HG03571 (cell line): ENCODE measurements at regions not wholly inside any gene's neighbourhood (a gene's known extent, or its start where the extent isn't known, plus 50 kb on each side); places are given as distances from the start of the nearest gene placed in this dataset.
"Not testable (repeated sequence)": the region's sequence is repeated elsewhere in the genome, so short reads cannot be mapped to it uniquely, and the experiment has no call there.

Experiments
- ATAC-seq: cut with Tn5 transposase; IDR thresholded peaks from one replicate; pipeline ENCODE4 v1.9.1; 2021; ENCODE audit not compliant: unreplicated experiment

- no peak for ATAC-seq
These were observed 183.3 kb downstream of the PYDC2 start for GRCh38 chr3:191644291-191644690.

DNA sequence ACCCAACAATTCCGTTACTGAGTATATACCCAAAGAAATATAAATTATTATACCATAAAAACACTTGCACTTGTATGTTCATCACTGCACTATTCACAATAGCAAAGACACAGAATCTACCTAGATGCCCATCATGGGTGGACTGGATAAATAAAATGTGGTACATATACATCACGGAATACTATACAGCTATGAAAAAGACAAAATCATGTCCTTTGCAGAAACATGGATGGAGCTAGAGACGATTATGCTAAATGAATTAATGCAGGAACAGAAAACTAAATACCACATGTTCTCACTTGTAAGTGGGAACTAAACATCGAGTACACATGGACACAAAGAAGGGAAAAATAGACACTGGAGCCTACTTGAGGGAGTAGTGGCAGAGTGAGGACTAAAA, 185.3 kb downstream of the PYDC2 start:
- ATAC-seq = no peak

GRCh38 chr3:191648787-191649186, 187.8 kb downstream of the PYDC2 start:
- ATAC-seq = no peak

GRCh38 chr3:191649626-191650025, 188.7 kb downstream of the PYDC2 start:
- ATAC-seq = no peak

DNA sequence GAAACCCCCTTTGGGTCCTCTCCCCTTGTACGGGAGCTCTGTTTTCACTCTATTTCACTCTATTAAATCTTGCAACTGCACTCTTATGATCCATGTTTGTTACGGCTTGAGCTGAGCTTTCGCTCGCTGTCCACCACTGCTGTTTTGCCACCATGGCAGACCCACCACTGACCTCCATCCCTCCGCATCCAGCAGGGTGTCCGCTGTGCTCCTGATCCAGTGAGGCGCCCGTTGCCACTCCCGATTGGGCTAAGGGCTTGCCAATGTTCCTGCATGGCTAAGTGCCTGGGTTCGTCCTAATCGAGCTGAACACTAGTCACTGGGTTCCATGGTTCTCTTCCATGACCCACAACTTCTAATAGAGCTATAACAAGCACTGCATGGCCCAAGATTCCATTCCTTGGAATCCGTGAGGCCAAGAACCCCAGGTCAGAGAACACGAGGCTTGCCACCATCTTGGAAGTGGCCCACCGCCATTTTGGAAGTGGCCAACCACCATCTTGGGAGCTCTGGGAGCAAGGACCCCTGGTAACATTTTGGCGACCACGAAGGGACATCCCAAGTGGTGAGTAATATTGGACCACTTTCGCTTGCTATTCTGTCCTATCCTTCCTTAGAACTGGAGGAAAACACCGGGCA, 197.9 kb downstream of the PYDC2 start:
- not testable (repeated sequence) for ATAC-seq

- not testable (repeated sequence) for ATAC-seq
These were observed 201.2 kb downstream of the PYDC2 start for GRCh38 chr3:191662150-191662549.

DNA sequence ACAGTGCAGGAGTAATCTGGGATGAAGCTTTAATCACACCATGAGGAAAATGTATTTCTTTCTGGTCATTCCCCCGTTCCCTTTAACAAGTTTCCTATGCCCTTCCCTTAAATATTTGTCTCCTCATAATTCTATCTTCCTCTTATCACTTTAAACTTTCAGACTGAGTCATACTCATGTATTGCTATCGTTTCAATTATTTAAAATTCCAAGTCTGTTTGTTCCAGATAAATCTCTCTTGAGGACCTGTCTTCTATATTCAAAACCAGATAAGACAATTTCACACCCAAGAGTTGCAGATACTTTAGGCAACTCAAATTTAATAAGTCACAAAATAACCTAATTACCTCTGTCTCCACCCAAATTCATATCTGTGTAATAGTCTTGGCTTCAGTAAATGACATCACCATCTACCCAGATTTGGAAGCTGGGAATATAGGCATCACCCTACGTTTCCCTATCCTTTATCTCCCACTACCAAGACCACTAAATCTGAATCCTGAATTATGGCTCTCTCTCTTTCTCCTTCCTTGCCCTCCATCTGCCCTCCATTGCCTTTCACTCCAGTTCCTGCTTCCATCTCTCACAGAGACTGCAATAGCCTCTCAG, 220.1 kb downstream of the PYDC2 start:
- ATAC-seq = no peak

DNA sequence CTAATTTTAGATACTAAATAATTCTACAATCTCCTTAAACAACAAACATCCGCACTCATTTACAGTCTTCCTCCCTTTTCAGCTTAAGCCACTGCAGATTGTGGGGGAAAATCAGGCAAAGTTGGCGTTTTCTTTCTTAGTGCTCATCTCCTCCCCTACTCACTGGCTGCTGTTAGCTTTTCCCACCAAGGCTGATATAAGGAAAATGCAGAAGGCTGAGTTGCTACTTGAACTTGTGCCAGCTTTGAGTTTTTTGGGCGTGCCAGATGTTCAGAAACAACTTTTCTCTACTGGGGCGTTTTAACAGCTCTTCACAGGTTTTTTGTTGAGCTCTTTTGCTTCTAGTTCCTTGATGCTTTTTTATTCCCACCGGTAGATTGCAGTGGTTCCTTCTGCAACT, 222.0 kb downstream of the PYDC2 start:
- ATAC-seq = no peak

- no peak for ATAC-seq
These were observed 225.7 kb downstream of the PYDC2 start for GRCh38 chr3:191686626-191687025.

GRCh38 chr3:191688756-191689433, 227.9 kb downstream of the PYDC2 start:
- no peak for ATAC-seq

DNA sequence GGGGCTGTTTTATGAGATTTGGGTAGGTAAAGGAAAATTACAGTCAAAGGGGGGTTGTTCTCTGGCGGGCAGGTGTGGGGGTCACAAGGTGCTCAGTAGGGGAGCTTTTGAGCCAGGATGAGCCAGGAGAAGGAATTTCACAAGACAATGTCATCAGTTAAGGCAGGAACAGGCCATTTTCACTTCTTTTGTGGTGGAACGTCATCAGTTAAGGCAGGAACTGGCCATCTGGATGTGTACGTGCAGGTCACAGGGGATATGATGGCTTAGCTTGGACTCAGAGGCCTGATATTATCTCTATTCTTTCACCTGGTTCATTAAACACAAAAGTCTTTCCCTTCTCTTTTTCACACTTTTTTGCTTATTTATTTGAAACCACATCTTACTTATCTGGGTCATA, 230.2 kb downstream of the PYDC2 start:
- not testable (repeated sequence) for ATAC-seq

DNA sequence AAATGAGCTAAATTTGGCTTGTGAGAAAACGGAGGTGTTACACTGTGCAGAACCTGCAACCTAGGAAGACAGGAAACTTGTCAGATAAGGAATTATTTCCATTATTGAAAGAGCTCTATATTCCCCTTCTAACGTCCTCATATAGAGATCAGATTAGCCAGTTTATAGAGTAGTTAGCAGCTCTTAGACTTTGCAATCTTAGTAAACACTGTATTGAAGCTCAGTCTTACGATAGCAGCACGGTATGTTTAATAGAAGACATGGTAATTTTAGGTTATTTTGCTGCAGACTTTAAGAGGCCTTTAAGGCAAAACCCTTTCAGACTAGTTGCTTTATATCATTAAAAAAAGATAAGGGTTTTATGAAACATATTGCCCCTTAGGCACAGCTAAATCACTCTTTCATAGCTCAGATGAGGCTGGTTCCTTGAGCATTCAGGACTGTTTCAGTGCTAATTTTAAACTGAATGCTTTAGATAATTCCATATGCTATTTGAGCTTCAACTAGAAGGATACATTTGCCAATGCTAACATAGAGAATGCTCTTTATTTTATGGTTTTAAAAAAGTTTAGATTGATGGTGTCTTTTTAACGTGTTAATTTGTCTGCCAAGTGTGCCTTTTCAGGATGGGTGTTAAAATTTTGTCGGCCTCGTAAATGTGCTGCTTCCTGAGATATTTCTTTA, 234.3 kb downstream of the PYDC2 start:
- ATAC-seq = no peak

- ATAC-seq = no peak
These were observed 234.8 kb downstream of the PYDC2 start for GRCh38 chr3:191695815-191696153.

GRCh38 chr3:191696348-191696747, 235.4 kb downstream of the PYDC2 start:
- ATAC-seq = no peak

GRCh38 chr3:191699546-191699945, 238.6 kb downstream of the PYDC2 start:
- ATAC-seq = no peak

- no peak for ATAC-seq
These were observed 241.2 kb downstream of the PYDC2 start for GRCh38 chr3:191702121-191702520.

DNA sequence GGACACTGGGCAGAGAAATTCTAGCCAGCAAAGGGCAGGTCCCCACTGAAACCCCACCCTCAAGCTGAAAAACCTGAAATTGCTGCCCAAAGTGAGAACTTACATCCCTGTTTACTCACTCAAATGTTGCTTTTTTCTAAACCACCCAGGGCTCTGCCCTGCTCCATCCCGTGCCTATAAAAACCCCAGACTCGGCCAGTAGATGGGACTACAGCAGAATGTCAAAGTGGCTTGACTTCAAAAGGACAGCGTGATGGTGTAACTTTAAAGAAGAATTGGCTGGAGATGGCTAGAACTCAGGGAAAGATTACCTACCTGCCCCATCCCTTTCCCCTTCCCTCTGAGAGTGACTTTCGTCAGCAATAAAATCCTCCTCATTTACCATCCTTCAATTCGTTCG, 246.9 kb downstream of the PYDC2 start:
- ATAC-seq = no peak

GRCh38 chr3:191715585-191715984, 254.6 kb downstream of the PYDC2 start:
- no peak for ATAC-seq

GRCh38 chr3:191721390-191721861, 260.5 kb downstream of the PYDC2 start:
- ATAC-seq = no peak

GRCh38 chr3:191721990-191722389, 261.0 kb downstream of the PYDC2 start:
- no peak for ATAC-seq

GRCh38 chr3:191727338-191727737, 266.4 kb downstream of the PYDC2 start:
- ATAC-seq = no peak

GRCh38 chr3:191728186-191728585, 267.2 kb downstream of the PYDC2 start:
- no peak for ATAC-seq
